ENCODE measurements at regions not wholly inside any gene's neighbourhood (a gene's known extent, or its start where the extent isn't known, plus 50 kb on each side); places are given as distances from the start of the nearest gene placed in this dataset.

- Mint-ChIP-seq H3K36me3 (ENCODE audit: low read depth) (no peaks in the 10 kb centered on the region), H3K27me3 (peaks cover 2% of the 10 kb centered on the region), H3K4me3 (no peak overlapping the region), H3K4me1 (no peaks in the 10 kb centered on the region), H3K9me3 (no peaks in the 10 kb centered on the region), H3K27ac (no peak overlapping the region)
- CTCF ChIA-PET: no interaction called here
- no peak for DNase-seq
- POLR2A ChIA-PET: no interaction called here
Measured at GRCh38 chr3:94179059-94179458, 116.2 kb downstream of the NSUN3 start.

GRCh38 chr3:94183551-94183950 lies 120.7 kb downstream of the NSUN3 start:
- ChIA-PET POLR2A (no interaction called here), CTCF (no interaction called here)
- no peak for DNase-seq
- no peaks in the 10 kb centered on the region for H3K4me1 Mint-ChIP-seq
- no peak overlapping the region for H3K27ac Mint-ChIP-seq
- no peaks in the 10 kb centered on the region for H3K9me3 Mint-ChIP-seq
- H3K27me3 Mint-ChIP-seq: peaks cover 3% of the 10 kb centered on the region
- no peak overlapping the region for H3K4me3 Mint-ChIP-seq
- no peaks in the 10 kb centered on the region for H3K36me3 Mint-ChIP-seq (ENCODE audit: low read depth)

GRCh38 chr3:94184781-94185180 lies 121.9 kb downstream of the NSUN3 start:
- Mint-ChIP-seq H3K9me3 (no peaks in the 10 kb centered on the region), H3K27ac (no peak overlapping the region)

GRCh38 chr3:94185753-94186152 lies 122.9 kb downstream of the NSUN3 start:
- Mint-ChIP-seq H3K4me3 (no peak overlapping the region), H3K9me3 (no peaks in the 10 kb centered on the region), H3K27me3 (peaks cover 4% of the 10 kb centered on the region), H3K36me3 (ENCODE audit: low read depth) (no peaks in the 10 kb centered on the region), H3K27ac (no peak overlapping the region), H3K4me1 (no peaks in the 10 kb centered on the region)
- POLR2A ChIA-PET: no interaction called here
- no peak for DNase-seq
- CTCF ChIA-PET: no interaction called here

More at GRCh38 chr3:94184781-94185180, 121.9 kb downstream of the NSUN3 start:
- CTCF ChIA-PET: no interaction called here
- no peaks in the 10 kb centered on the region for H3K36me3 Mint-ChIP-seq (ENCODE audit: low read depth)
- POLR2A ChIA-PET: no interaction called here
- no peak overlapping the region for H3K4me3 Mint-ChIP-seq
- DNase-seq: no peak
- no peaks in the 10 kb centered on the region for H3K4me1 Mint-ChIP-seq
- peaks cover 4% of the 10 kb centered on the region for H3K27me3 Mint-ChIP-seq

- no peaks in the 10 kb centered on the region for H3K9me3 Mint-ChIP-seq
- no peaks in the 10 kb centered on the region for H3K36me3 Mint-ChIP-seq (ENCODE audit: low read depth)
- H3K4me3 Mint-ChIP-seq: no peak overlapping the region
- CTCF ChIA-PET: no interaction called here
- POLR2A ChIA-PET: no interaction called here
- H3K4me1 Mint-ChIP-seq: no peaks in the 10 kb centered on the region
- H3K27me3 Mint-ChIP-seq: peaks cover 4% of the 10 kb centered on the region
- DNase-seq: no peak
- no peak overlapping the region for H3K27ac Mint-ChIP-seq
Measured at GRCh38 chr3:94187697-94188096, 124.8 kb downstream of the NSUN3 start.

GRCh38 chr3:94195381-94195780 lies 132.5 kb downstream of the NSUN3 start:
- Mint-ChIP-seq H3K4me1 (no peaks in the 10 kb centered on the region), H3K4me3 (no peak overlapping the region), H3K27me3 (no peaks in the 10 kb centered on the region), H3K9me3 (peaks cover 4% of the 10 kb centered on the region), H3K27ac (no peak overlapping the region), H3K36me3 (ENCODE audit: low read depth) (no peaks in the 10 kb centered on the region)
- no peak for DNase-seq
- POLR2A ChIA-PET: no interaction called here
- CTCF ChIA-PET: no interaction called here

- ChIA-PET CTCF (no interaction called here), POLR2A (no interaction called here)
- H3K27ac Mint-ChIP-seq: no peak overlapping the region
- H3K27me3 Mint-ChIP-seq: no peaks in the 10 kb centered on the region
- H3K9me3 Mint-ChIP-seq: peaks cover 2% of the 10 kb centered on the region
- no peak overlapping the region for H3K4me3 Mint-ChIP-seq
- no peaks in the 10 kb centered on the region for H3K36me3 Mint-ChIP-seq (ENCODE audit: low read depth)
- no peaks in the 10 kb centered on the region for H3K4me1 Mint-ChIP-seq
- DNase-seq: no peak
Measured at GRCh38 chr3:94206291-94206690, 143.4 kb downstream of the NSUN3 start.

- Mint-ChIP-seq H3K27me3 (no peaks in the 10 kb centered on the region), H3K4me1 (no peaks in the 10 kb centered on the region), H3K4me3 (no peak overlapping the region), H3K36me3 (ENCODE audit: low read depth) (no peaks in the 10 kb centered on the region), H3K9me3 (peaks cover 2% of the 10 kb centered on the region), H3K27ac (no peak overlapping the region)
- ChIA-PET CTCF (no interaction called here), POLR2A (no interaction called here)
- DNase-seq: no peak
Measured at GRCh38 chr3:94210256-94210655, 147.4 kb downstream of the NSUN3 start.

GRCh38 chr3:94217406-94217805 lies 154.5 kb downstream of the NSUN3 start:
- no peaks in the 10 kb centered on the region for H3K27me3 Mint-ChIP-seq
- POLR2A ChIA-PET: no interaction called here
- DNase-seq: no peak
- no peaks in the 10 kb centered on the region for H3K4me1 Mint-ChIP-seq
- H3K9me3 Mint-ChIP-seq: peaks cover 8% of the 10 kb centered on the region
- H3K36me3 Mint-ChIP-seq (ENCODE audit: low read depth): no peaks in the 10 kb centered on the region
- CTCF ChIA-PET: no interaction called here
- H3K4me3 Mint-ChIP-seq: no peak overlapping the region
- no peak overlapping the region for H3K27ac Mint-ChIP-seq

GRCh38 chr3:94220426-94220825 lies 157.6 kb downstream of the NSUN3 start:
- Mint-ChIP-seq H3K27me3 (no peaks in the 10 kb centered on the region), H3K4me1 (no peaks in the 10 kb centered on the region), H3K27ac (no peak overlapping the region), H3K4me3 (no peak overlapping the region), H3K9me3 (peaks cover 8% of the 10 kb centered on the region), H3K36me3 (ENCODE audit: low read depth) (no peaks in the 10 kb centered on the region)
- ChIA-PET CTCF (no interaction called here), POLR2A (no interaction called here)
- no peak for DNase-seq

GRCh38 chr3:94221829-94222228 lies 159.0 kb downstream of the NSUN3 start:
- Mint-ChIP-seq H3K27ac (no peak overlapping the region), H3K4me3 (no peak overlapping the region), H3K36me3 (ENCODE audit: low read depth) (no peaks in the 10 kb centered on the region), H3K9me3 (peaks cover 8% of the 10 kb centered on the region), H3K4me1 (no peaks in the 10 kb centered on the region), H3K27me3 (no peaks in the 10 kb centered on the region)
- CTCF ChIA-PET: no interaction called here
- no peak for DNase-seq
- POLR2A ChIA-PET: no interaction called here

- Mint-ChIP-seq H3K27me3 (no peaks in the 10 kb centered on the region), H3K9me3 (peaks cover 8% of the 10 kb centered on the region), H3K4me3 (no peak overlapping the region), H3K4me1 (no peaks in the 10 kb centered on the region), H3K27ac (no peak overlapping the region), H3K36me3 (ENCODE audit: low read depth) (no peaks in the 10 kb centered on the region)
- ChIA-PET CTCF (no interaction called here), POLR2A (no interaction called here)
- no peak for DNase-seq
Measured at GRCh38 chr3:94225148-94225865, 162.4 kb downstream of the NSUN3 start.

- Mint-ChIP-seq H3K4me1 (no peaks in the 10 kb centered on the region), H3K27ac (no peak overlapping the region), H3K9me3 (peaks cover 5% of the 10 kb centered on the region), H3K27me3 (no peaks in the 10 kb centered on the region), H3K4me3 (no peak overlapping the region), H3K36me3 (ENCODE audit: low read depth) (no peaks in the 10 kb centered on the region)
- CTCF ChIA-PET: no interaction called here
- POLR2A ChIA-PET: no interaction called here
- DNase-seq: no peak
Measured at GRCh38 chr3:94226078-94226477, 163.2 kb downstream of the NSUN3 start.

GRCh38 chr3:94232921-94233320 lies 170.1 kb downstream of the NSUN3 start:
- DNase-seq: no peak
- POLR2A ChIA-PET: no interaction called here
- no peaks in the 10 kb centered on the region for H3K9me3 Mint-ChIP-seq
- no peaks in the 10 kb centered on the region for H3K36me3 Mint-ChIP-seq (ENCODE audit: low read depth)
- no peak overlapping the region for H3K27ac Mint-ChIP-seq
- CTCF ChIA-PET: no interaction called here
- H3K4me3 Mint-ChIP-seq: no peak overlapping the region
- H3K27me3 Mint-ChIP-seq: no peaks in the 10 kb centered on the region
- H3K4me1 Mint-ChIP-seq: no peaks in the 10 kb centered on the region

Measured in activated CD4-positive, alpha-beta T cell treated with anti-CD3 and anti-CD28 coated beads, Interleukin-2, amount 10 ng/mL, durations not matched to agents 7 days and 5 days (primary cell).